Astrocyte (in vitro differentiated cells and primary cell): ENCODE measurements at regions not wholly inside any gene's neighbourhood (a gene's known extent, or its start where the extent isn't known, plus 50 kb on each side); places are given as distances from the start of the nearest gene placed in this dataset.

Experiments used
- EZH2 ChIP-seq: IDR thresholded peaks from 2 replicates; pipeline ENCODE4 v1.6.1; 2012; ENCODE audit warnings: mild to moderate bottlenecking, low read length, inconsistent platforms; ENCODE audit not compliant: insufficient read depth
- TF ChIP-seq, protein P1 (sequence below): IDR thresholded peaks from 2 replicates; pipeline ENCODE4 v1.5.1; 2011; ENCODE audit warnings: low read depth, mild to moderate bottlenecking, inconsistent platforms, low read length, moderate library complexity; ENCODE audit not compliant: insufficient read depth

DNA sequence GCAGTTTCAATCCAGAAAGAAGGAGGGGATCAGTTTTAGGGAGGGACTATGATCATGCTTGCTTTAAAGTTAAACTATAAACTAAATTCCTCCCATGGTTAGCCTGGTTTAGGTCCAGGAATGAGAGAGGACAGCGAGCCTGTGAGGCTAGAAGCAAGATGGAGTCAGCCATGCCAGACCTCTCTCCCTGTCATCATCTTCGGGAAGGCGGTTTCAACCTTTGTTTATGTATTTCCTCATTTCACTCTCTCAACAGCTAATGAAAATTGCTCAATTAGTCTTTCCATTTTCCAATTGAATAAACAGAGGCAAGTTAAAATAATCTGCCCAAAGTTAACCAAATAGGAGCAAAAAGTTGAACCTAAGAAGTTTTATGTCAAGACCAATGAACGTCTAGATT lies 201.5 kb downstream of the KCNJ2 start:
- TF ChIP-seq, protein P1, sequence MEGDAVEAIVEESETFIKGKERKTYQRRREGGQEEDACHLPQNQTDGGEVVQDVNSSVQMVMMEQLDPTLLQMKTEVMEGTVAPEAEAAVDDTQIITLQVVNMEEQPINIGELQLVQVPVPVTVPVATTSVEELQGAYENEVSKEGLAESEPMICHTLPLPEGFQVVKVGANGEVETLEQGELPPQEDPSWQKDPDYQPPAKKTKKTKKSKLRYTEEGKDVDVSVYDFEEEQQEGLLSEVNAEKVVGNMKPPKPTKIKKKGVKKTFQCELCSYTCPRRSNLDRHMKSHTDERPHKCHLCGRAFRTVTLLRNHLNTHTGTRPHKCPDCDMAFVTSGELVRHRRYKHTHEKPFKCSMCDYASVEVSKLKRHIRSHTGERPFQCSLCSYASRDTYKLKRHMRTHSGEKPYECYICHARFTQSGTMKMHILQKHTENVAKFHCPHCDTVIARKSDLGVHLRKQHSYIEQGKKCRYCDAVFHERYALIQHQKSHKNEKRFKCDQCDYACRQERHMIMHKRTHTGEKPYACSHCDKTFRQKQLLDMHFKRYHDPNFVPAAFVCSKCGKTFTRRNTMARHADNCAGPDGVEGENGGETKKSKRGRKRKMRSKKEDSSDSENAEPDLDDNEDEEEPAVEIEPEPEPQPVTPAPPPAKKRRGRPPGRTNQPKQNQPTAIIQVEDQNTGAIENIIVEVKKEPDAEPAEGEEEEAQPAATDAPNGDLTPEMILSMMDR: no peak
- TF ChIP-seq EZH2: no peak
